Transverse colon (tissue), 4 donors: ENCODE measurements at regions not wholly inside any gene's neighbourhood (a gene's known extent, or its start where the extent isn't known, plus 50 kb on each side); places are given as distances from the start of the nearest gene placed in this dataset.

Experiments
- CTCF ChIP-seq, 5 experiments: fragments of 200-600 bp in 3 of 5; fragments of 450-650 bp in 2 of 5; sonication (generic) in 3 of 5; IDR thresholded peaks; 1 replicate in 2 of 5; 2 replicates in 3 of 5; pipeline ENCODE4 v1.5.1; 2016 to 2017; ENCODE audit warnings: antibody characterized with exemption in 5 of 5, inconsistent platforms in 3 of 5, mild to moderate bottlenecking in 2 of 5, moderate library complexity in 1 of 5
- EP300 ChIP-seq: sonication (generic); formaldehyde crosslinking; IDR thresholded peaks from one replicate; pipeline ENCODE4 v1.6.1; 2017; ENCODE audit warnings: antibody characterized with exemption, low read depth
- POLR2A ChIP-seq: fragments of 450-650 bp; IDR thresholded peaks from one replicate; pipeline ENCODE4 v1.6.1; 2016; ENCODE audit warnings: antibody characterized with exemption, mild to moderate bottlenecking, moderate library complexity
- POLR2AphosphoS5 ChIP-seq, 3 donors: sonication (generic); formaldehyde crosslinking; IDR thresholded peaks; one replicate each; pipeline ENCODE4 v1.6.1; 2016; ENCODE audit warnings: antibody characterized with exemption in 3 of 3

DNA sequence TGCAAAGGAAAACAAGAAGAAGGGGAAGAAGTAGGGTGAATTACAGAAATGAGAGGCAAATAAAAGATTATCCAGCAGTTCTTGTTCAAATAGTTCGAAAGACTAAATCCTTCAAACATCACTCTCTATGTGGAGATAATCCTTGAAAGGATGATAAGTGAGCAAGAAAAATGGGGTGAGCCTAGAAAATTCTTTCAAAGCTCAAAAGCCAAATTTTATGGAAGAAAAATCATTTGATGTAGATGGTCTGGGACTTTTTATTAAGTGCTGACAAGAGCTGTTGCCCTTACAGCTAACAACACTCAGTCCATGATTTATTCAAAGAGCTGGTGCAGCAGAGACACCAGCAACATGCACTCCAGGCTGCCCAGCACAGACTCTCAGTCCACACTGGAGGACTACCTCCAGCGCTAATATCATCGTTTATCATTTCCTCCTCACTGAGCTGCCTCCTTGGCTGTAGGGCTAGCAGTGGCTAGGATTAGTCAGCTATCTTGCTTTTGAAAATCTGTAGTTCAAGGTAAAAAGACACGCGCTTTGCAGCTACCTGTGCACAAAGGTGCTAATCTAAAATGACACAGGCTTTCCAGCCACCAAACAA is 264.8 kb upstream of the KIF2A start:
- TF ChIP-seq CTCF (IDR thresholded peaks at IDR 0.05) (no peak), POLR2A (no peak), POLR2AphosphoS5 (IDR thresholded peaks at IDR 0.05) (no peak), EP300 (no peak)
